ENCODE measurements at regions not wholly inside any gene's neighbourhood (a gene's known extent, or its start where the extent isn't known, plus 50 kb on each side); places are given as distances from the start of the nearest gene placed in this dataset.

DNA sequence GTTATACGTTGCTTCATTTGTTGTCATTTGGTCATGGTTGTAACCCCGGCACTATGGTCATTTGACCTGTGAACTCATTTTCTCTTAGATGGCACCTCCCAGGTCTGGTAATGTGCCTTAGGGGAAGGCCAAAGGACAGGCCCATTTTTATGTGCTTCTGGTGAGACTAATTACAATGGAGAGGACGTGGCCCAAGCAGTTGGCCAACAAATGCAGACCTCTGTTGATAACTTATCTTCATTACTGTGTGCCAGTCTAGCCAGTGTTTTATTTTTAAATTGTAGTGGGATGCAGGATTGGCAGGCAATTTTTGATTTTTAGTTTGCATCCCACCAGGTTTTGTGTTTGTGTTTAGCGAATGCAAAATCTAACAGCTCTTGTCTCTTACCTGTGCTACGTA lies 321.5 kb upstream of the AKR1E2 start:
- Histone ChIP-seq H3K27me3 (ENCODE audit: low read depth) (no peaks in the 10 kb centered on the region), H3K36me3 (no peaks in the 10 kb centered on the region), H3K4me3 (no peak overlapping the region), H3K27ac (replicated peaks) (peak overlapping the region; percentile 1), H3K4me1 (peaks cover 6% of the 10 kb centered on the region), H3K9me3 (replicated peaks) (no peaks in the 10 kb centered on the region)
- TF ChIP-seq, protein P1, sequence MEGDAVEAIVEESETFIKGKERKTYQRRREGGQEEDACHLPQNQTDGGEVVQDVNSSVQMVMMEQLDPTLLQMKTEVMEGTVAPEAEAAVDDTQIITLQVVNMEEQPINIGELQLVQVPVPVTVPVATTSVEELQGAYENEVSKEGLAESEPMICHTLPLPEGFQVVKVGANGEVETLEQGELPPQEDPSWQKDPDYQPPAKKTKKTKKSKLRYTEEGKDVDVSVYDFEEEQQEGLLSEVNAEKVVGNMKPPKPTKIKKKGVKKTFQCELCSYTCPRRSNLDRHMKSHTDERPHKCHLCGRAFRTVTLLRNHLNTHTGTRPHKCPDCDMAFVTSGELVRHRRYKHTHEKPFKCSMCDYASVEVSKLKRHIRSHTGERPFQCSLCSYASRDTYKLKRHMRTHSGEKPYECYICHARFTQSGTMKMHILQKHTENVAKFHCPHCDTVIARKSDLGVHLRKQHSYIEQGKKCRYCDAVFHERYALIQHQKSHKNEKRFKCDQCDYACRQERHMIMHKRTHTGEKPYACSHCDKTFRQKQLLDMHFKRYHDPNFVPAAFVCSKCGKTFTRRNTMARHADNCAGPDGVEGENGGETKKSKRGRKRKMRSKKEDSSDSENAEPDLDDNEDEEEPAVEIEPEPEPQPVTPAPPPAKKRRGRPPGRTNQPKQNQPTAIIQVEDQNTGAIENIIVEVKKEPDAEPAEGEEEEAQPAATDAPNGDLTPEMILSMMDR (IDR thresholded peaks at IDR 0.05; ENCODE audit: borderline replicate concordance): no peak
- intact Hi-C loops (cut with micrococcal nuclease): no loop called here
- no peak for DNase-seq

DNA sequence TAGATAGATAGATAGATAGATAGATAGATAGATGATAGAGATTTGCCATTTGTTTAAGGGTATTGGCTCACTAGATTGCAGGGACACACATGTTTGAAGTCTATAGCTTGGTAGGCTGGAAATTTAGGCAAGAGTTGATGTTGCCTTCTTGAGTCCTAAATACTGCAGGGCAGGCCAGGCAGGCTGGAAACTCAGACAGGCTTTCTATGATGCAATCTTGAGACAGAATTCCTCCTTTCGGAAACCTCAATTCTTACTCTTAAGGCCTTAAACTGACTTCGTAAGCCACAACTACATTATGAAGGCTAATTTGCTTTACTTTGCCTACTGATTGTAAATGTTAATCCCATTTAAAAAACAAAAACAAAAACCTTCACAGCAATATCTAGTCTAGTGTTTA lies 322.9 kb upstream of the AKR1E2 start:
- TF ChIP-seq, protein P1 (IDR thresholded peaks at IDR 0.05; ENCODE audit: borderline replicate concordance): no peak
- no peaks in the 10 kb centered on the region for H3K9me3 ChIP-seq (replicated peaks)
- H3K4me3 ChIP-seq: no peak overlapping the region
- DNase-seq: no peak
- intact Hi-C loops (cut with micrococcal nuclease): no loop called here
- H3K36me3 ChIP-seq: no peaks in the 10 kb centered on the region
- H3K4me1 ChIP-seq: peaks cover 21% of the 10 kb centered on the region
- H3K27ac ChIP-seq (replicated peaks): no peak overlapping the region
- H3K27me3 ChIP-seq (ENCODE audit: low read depth): no peaks in the 10 kb centered on the region

DNA sequence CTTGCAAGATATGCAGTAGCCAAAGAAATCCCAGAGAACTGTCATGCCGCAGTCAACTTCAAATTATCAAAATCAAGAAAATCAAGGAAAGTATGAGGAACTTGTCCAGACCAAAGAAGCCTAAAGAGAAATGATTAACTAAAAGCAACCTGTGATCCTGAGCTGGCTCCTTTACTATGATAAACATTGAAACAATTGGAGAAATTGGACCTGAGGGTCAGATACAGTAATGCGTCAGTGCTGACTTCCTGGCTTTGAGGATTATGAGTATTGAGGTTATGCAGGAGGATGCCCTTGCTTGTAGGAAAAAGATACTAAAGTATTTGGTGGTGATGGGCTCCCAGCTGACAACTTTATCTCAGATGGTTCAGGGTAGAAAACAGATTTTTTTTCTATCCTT lies 324.7 kb upstream of the AKR1E2 start:
- intact Hi-C loops (cut with micrococcal nuclease): no loop called here
- peaks cover 24% of the 10 kb centered on the region for H3K4me1 ChIP-seq
- no peak overlapping the region for H3K4me3 ChIP-seq
- DNase-seq: no peak
- H3K27me3 ChIP-seq (ENCODE audit: low read depth): no peaks in the 10 kb centered on the region
- no peak overlapping the region for H3K27ac ChIP-seq (replicated peaks)
- TF ChIP-seq, protein P1 (IDR thresholded peaks at IDR 0.05; ENCODE audit: borderline replicate concordance): no peak
- no peaks in the 10 kb centered on the region for H3K36me3 ChIP-seq
- H3K9me3 ChIP-seq (replicated peaks): peaks cover 3% of the 10 kb centered on the region

DNA sequence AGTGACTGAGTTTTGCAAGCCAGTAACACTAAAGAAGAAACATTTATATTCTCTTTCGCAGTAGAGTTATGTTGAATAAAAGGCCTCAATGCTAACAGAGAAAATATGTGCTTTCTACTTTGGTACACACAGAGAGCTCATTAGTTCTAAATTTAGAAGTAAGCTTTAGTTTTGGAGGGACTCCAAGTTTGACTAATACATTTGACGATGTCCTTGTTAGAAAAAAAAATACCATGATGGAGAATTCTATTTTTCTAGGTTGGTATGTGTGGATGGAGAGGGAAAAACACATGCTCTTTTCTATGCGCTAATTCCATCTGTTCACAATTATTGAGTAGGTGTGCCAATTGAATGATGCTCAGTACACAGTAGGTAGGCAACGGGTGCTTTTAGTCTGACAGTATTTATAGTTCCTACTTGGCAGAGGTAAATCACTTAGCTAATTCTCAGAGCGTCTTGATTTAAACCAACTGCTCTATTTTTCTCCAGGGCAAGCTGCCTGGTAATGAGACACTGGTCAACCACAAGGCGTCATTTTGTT lies 327.2 kb upstream of the AKR1E2 start:
- H3K36me3 ChIP-seq: no peaks in the 10 kb centered on the region
- no peak for DNase-seq
- intact Hi-C loops (cut with micrococcal nuclease): no loop called here
- peak overlapping the region; percentile 89 for H3K27ac ChIP-seq (replicated peaks)
- peaks cover 3% of the 10 kb centered on the region for H3K9me3 ChIP-seq (replicated peaks)
- no peaks in the 10 kb centered on the region for H3K27me3 ChIP-seq (ENCODE audit: low read depth)
- TF ChIP-seq, protein P1 (IDR thresholded peaks at IDR 0.05; ENCODE audit: borderline replicate concordance): no peak
- peak overlapping the region; percentile 2 for H3K4me3 ChIP-seq
- H3K4me1 ChIP-seq: peaks cover 19% of the 10 kb centered on the region

DNA sequence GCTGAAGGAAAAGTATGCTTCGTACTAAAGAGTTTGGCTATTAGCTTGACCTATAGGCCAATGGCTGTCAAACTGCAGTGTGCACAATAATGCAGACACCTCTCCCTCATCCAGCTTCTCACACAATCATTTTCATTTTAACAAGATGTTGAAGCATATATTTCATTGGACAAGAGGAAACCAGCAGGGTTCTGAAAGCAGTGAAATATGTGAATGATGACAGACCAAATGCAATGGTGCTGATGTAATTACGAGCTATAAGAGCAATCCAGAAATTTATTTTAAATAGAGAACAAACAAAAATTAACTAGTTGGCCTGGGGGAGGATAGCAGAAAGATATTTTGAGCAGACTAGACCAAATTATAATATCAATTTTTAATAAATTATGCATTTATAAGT lies 331.5 kb upstream of the AKR1E2 start:
- intact Hi-C loops (cut with micrococcal nuclease): no loop called here
- DNase-seq: no peak
- H3K4me1 ChIP-seq: peaks cover 18% of the 10 kb centered on the region

More for the DNA sequence above, 331.5 kb upstream of the AKR1E2 start:
- H3K27me3 ChIP-seq (ENCODE audit: low read depth): no peaks in the 10 kb centered on the region
- H3K9me3 ChIP-seq (replicated peaks): peaks cover 10% of the 10 kb centered on the region
- H3K36me3 ChIP-seq: no peaks in the 10 kb centered on the region
- H3K4me3 ChIP-seq: no peak overlapping the region
- H3K27ac ChIP-seq (replicated peaks): no peak overlapping the region
- TF ChIP-seq, protein P1 (IDR thresholded peaks at IDR 0.05; ENCODE audit: borderline replicate concordance): no peak

Data from left ventricle myocardium inferior (tissue), 1 donor.